ENCODE measurements at regions not wholly inside any gene's neighbourhood (a gene's known extent, or its start where the extent isn't known, plus 50 kb on each side); places are given as distances from the start of the nearest gene placed in this dataset.

DNA sequence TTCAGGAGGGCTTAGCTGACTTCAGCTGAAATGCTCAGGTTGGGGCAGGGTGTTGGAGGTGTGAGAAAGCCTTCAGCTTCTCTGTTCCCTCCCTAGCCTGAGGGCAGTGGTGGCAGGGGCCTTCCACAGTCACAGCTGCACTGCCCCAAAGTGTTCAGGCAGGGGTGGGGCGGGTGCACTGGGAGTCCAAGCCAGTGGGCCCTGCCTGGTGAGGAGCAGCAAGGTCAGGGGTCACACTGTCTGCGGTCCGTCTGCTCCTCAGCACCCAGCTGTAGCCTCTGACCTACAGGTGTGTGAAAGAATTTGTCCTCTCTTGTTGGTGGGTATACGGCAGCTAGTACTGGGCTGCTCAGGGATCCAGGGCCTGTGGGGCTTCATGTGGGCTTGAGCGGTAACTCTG, 490.4 kb upstream of the NCAM2 start:
- in situ Hi-C loops (cut with MboI; ENCODE audit: low pct_ligation_motif_present in 1 of 4, low pct_unique_long_range_greater_than_20kb in 1 of 4, low sequenced_read_pairs in 3 of 4): no loop called here
- peaks cover 6% of the 10 kb centered on the region in 2 donors for H3K9me3 ChIP-seq
- TF ChIP-seq EP300 (IDR thresholded peaks at IDR 0.05; ENCODE audit: low read depth) (no peak), POLR2AphosphoS5 (IDR thresholded peaks at IDR 0.05) (no peak), POLR2A (IDR thresholded peaks at IDR 0.05) (no peak)
- TF ChIP-seq, protein P1, sequence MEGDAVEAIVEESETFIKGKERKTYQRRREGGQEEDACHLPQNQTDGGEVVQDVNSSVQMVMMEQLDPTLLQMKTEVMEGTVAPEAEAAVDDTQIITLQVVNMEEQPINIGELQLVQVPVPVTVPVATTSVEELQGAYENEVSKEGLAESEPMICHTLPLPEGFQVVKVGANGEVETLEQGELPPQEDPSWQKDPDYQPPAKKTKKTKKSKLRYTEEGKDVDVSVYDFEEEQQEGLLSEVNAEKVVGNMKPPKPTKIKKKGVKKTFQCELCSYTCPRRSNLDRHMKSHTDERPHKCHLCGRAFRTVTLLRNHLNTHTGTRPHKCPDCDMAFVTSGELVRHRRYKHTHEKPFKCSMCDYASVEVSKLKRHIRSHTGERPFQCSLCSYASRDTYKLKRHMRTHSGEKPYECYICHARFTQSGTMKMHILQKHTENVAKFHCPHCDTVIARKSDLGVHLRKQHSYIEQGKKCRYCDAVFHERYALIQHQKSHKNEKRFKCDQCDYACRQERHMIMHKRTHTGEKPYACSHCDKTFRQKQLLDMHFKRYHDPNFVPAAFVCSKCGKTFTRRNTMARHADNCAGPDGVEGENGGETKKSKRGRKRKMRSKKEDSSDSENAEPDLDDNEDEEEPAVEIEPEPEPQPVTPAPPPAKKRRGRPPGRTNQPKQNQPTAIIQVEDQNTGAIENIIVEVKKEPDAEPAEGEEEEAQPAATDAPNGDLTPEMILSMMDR (IDR thresholded peaks at IDR 0.05): no peak

DNA sequence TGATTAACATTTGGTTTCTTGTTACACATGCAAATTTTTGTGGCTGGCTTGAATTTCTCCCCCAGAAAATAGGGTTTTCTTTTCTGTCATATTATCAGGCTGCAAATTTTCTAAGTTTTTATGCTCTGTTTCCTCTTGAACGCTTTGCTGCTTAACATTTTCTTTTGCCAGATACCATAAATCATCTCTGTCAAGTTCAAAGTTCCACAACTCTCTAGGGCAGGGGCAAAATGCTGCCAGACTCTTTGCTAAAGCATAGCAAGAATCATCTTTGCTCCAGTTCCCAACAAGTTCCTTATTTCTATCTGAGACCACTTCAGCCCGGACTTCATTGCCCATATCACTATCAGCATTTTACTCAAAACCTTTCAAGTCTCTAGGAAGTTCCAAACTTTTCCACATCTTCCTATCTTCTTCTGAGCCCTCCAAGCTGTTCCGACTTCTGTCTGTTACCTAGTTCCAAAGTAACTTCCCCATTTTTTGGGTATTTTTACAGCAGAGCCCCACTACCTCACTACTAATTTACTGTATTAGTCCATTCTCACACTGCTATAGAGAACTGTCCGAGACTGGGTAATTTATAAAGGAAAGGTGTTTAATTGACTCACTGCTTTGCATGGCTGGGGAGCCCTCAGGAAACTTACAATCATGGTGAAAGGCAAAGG, 486.9 kb upstream of the NCAM2 start:
- Histone ChIP-seq H3K27me3 (no peaks in the 10 kb centered on the region), H3K27ac (no peak overlapping the region), H3K4me3 (no peak overlapping the region), H3K36me3 (no peaks in the 10 kb centered on the region), H3K9me3 (no peaks in the 10 kb centered on the region), H3K4me1 (peaks cover 0 to 7% (median 0%) of the 10 kb centered on the region in 4 donors)
- in situ Hi-C loops (cut with MboI; ENCODE audit: low pct_ligation_motif_present in 1 of 4, low pct_unique_long_range_greater_than_20kb in 1 of 4, low sequenced_read_pairs in 3 of 4) (no loop called here), intact Hi-C loops (cut with DNase I; ENCODE audit: low total_unique reads) (no loop called here)
- no peak for TF ChIP-seq POLR2A (IDR thresholded peaks at IDR 0.05)
- TF ChIP-seq EP300 (IDR thresholded peaks at IDR 0.05; ENCODE audit: low read depth): no peak
- TF ChIP-seq POLR2AphosphoS5 (IDR thresholded peaks at IDR 0.05): no peak
- TF ChIP-seq, protein P1 (IDR thresholded peaks at IDR 0.05): no peak
- 42 to 52% methylated on average over 3 to 4 of the region's 4 CpGs for WGBS, 2 donors (ENCODE audit: low coverage in 1 of 2)
- no peak for DNase-seq

More for the DNA sequence above, 490.4 kb upstream of the NCAM2 start:
- Histone ChIP-seq H3K36me3 (no peaks in the 10 kb centered on the region), H3K27ac (no peak overlapping the region), H3K27me3 (no peaks in the 10 kb centered on the region), H3K4me1 (peaks cover 0 to 7% (median 0%) of the 10 kb centered on the region in 4 donors), H3K4me3 (no peak overlapping the region)
- WGBS, 2 donors (ENCODE audit: low coverage in 1 of 2): 82% methylated on average over 3 of the region's 5 CpGs; no CpG with 5 or more reads in 1 of the 2 donors
- intact Hi-C loops (cut with DNase I; ENCODE audit: low total_unique reads): no loop called here
- no peak for DNase-seq

DNA sequence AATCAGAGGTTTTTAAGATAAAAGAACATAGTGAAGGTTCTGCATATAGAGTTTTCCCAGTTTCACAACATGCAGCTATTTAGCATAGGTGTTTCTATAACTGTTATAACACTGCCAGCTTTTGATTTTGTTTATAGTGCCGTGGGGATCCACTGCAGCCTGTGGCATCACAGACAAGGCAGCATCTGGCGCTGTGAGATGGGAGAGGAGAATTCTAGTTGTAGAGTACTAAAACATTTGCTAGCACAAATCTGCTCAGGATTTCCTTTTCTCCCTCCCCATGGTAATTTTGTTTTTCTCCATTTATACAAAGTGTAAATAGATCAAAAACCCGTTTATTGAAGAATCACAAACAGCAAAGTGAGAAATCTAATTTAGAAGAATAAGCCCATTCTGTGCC, 482.8 kb upstream of the NCAM2 start:
- 72 to 88% methylated on average over 3 of the region's 3 CpGs for WGBS, 2 donors (ENCODE audit: low coverage in 1 of 2)
- Histone ChIP-seq H3K4me3 (no peak overlapping the region), H3K27me3 (no peaks in the 10 kb centered on the region), H3K4me1 (peaks cover 0 to 7% (median 0%) of the 10 kb centered on the region in 4 donors), H3K36me3 (no peaks in the 10 kb centered on the region), H3K9me3 (no peaks in the 10 kb centered on the region), H3K27ac (no peak overlapping the region)
- TF ChIP-seq EP300 (IDR thresholded peaks at IDR 0.05; ENCODE audit: low read depth): no peak
- TF ChIP-seq, protein P1 (IDR thresholded peaks at IDR 0.05): no peak
- no peak for TF ChIP-seq POLR2A (IDR thresholded peaks at IDR 0.05)
- TF ChIP-seq POLR2AphosphoS5 (IDR thresholded peaks at IDR 0.05): no peak
- in situ Hi-C loops (cut with MboI; ENCODE audit: low pct_ligation_motif_present in 1 of 4, low pct_unique_long_range_greater_than_20kb in 1 of 4, low sequenced_read_pairs in 3 of 4) (no loop called here), intact Hi-C loops (cut with DNase I; ENCODE audit: low total_unique reads) (no loop called here)
- no peak for DNase-seq

DNA sequence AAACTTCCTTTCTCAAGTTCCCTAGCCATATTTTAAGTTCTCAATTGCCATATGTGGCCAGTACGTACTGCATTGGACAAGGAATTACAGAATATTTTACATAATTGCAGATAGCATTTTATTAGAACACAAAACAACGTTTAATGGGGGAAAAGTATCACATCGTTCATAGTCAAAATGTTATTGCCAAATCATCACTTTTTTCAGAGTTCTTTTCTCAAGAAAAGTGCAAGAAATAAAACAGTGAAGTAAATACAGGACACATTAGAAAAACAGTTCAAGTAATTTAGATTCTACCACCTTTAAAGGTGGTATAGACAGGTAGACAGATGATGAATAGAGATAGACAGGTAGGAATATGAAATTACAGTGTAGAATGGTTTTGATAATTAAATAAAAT, 479.1 kb upstream of the NCAM2 start:
- in situ Hi-C loops (cut with MboI; ENCODE audit: low pct_ligation_motif_present in 1 of 4, low pct_unique_long_range_greater_than_20kb in 1 of 4, low sequenced_read_pairs in 3 of 4): no loop called here
- Histone ChIP-seq H3K9me3 (no peaks in the 10 kb centered on the region), H3K4me3 (no peak overlapping the region), H3K4me1 (no peaks in the 10 kb centered on the region), H3K27me3 (no peaks in the 10 kb centered on the region), H3K36me3 (no peaks in the 10 kb centered on the region), H3K27ac (no peak overlapping the region)
- DNase-seq: no peak
- WGBS, 2 donors (ENCODE audit: low coverage in 1 of 2): 80 to 87% methylated on average over 3 of the region's 3 CpGs
- intact Hi-C loops (cut with DNase I; ENCODE audit: low total_unique reads): no loop called here
- TF ChIP-seq POLR2AphosphoS5 (IDR thresholded peaks at IDR 0.05) (no peak), POLR2A (IDR thresholded peaks at IDR 0.05) (no peak), EP300 (IDR thresholded peaks at IDR 0.05; ENCODE audit: low read depth) (no peak)
- TF ChIP-seq, protein P1 (IDR thresholded peaks at IDR 0.05): no peak
